ENCODE measurements at regions not wholly inside any gene's neighbourhood (a gene's known extent, or its start where the extent isn't known, plus 50 kb on each side); places are given as distances from the start of the nearest gene placed in this dataset.

- no peak overlapping the region for H2AFZ ChIP-seq (ENCODE audit: low read depth)
- H3K36me3 ChIP-seq (ENCODE audit: insufficient read depth) = no peaks in the 10 kb centered on the region
- H3K9ac ChIP-seq = no peak overlapping the region
- no peak overlapping the region for H3K4me3 ChIP-seq (IDR thresholded peaks at IDR 0.05; ENCODE audit: insufficient read depth, low read depth, low read length)
- no peaks in the 10 kb centered on the region for H4K20me1 ChIP-seq (ENCODE audit: insufficient read depth)
- H3K4me2 ChIP-seq = no peak overlapping the region
- TF ChIP-seq CTCF (conservative IDR thresholded peaks at IDR 0.05; ENCODE audit: low read depth, low read length) = no peak
- H3K79me2 ChIP-seq (ENCODE audit: insufficient read depth, low read depth) = no peaks in the 10 kb centered on the region
- no peaks in the 10 kb centered on the region for H3K4me1 ChIP-seq (ENCODE audit: low read depth, poor library complexity, severe bottlenecking)
- H3K27ac ChIP-seq = no peak overlapping the region
- H3K27me3 ChIP-seq (ENCODE audit: insufficient read depth, low read depth) = no peaks in the 10 kb centered on the region
Measured at GRCh38 chr6:126444659-126445273, 104.9 kb downstream of the CENPW start.

- Histone ChIP-seq H3K4me2 (no peak overlapping the region), H3K36me3 (ENCODE audit: insufficient read depth) (no peaks in the 10 kb centered on the region), H3K4me3 (IDR thresholded peaks at IDR 0.05; ENCODE audit: insufficient read depth, low read depth, low read length) (no peak overlapping the region), H3K27me3 (ENCODE audit: insufficient read depth, low read depth) (no peaks in the 10 kb centered on the region), H2AFZ (ENCODE audit: low read depth) (no peak overlapping the region), H4K20me1 (ENCODE audit: insufficient read depth) (no peaks in the 10 kb centered on the region), H3K27ac (no peak overlapping the region), H3K9ac (no peak overlapping the region), H3K4me1 (ENCODE audit: low read depth, poor library complexity, severe bottlenecking) (no peaks in the 10 kb centered on the region), H3K79me2 (ENCODE audit: insufficient read depth, low read depth) (no peaks in the 10 kb centered on the region)
- TF ChIP-seq CTCF (conservative IDR thresholded peaks at IDR 0.05; ENCODE audit: low read depth, low read length) = no peak
Measured at GRCh38 chr6:126446248-126446647, 106.3 kb downstream of the CENPW start.

GRCh38 chr6:126447367-126447766, 107.5 kb downstream of the CENPW start:
- H2AFZ ChIP-seq (ENCODE audit: low read depth) = no peak overlapping the region
- no peaks in the 10 kb centered on the region for H4K20me1 ChIP-seq (ENCODE audit: insufficient read depth)
- no peak overlapping the region for H3K4me3 ChIP-seq (IDR thresholded peaks at IDR 0.05; ENCODE audit: insufficient read depth, low read depth, low read length)
- no peak overlapping the region for H3K9ac ChIP-seq
- no peaks in the 10 kb centered on the region for H3K79me2 ChIP-seq (ENCODE audit: insufficient read depth, low read depth)
- no peak overlapping the region for H3K27ac ChIP-seq
- no peaks in the 10 kb centered on the region for H3K27me3 ChIP-seq (ENCODE audit: insufficient read depth, low read depth)
- no peaks in the 10 kb centered on the region for H3K36me3 ChIP-seq (ENCODE audit: insufficient read depth)
- H3K4me1 ChIP-seq (ENCODE audit: low read depth, poor library complexity, severe bottlenecking) = no peaks in the 10 kb centered on the region
- no peak for TF ChIP-seq CTCF (conservative IDR thresholded peaks at IDR 0.05; ENCODE audit: low read depth, low read length)
- no peak overlapping the region for H3K4me2 ChIP-seq

- no peak overlapping the region for H3K27ac ChIP-seq
- H2AFZ ChIP-seq (ENCODE audit: low read depth) = no peak overlapping the region
- H3K4me3 ChIP-seq (IDR thresholded peaks at IDR 0.05; ENCODE audit: insufficient read depth, low read depth, low read length) = no peak overlapping the region
- H4K20me1 ChIP-seq (ENCODE audit: insufficient read depth) = no peaks in the 10 kb centered on the region
- no peaks in the 10 kb centered on the region for H3K79me2 ChIP-seq (ENCODE audit: insufficient read depth, low read depth)
- no peaks in the 10 kb centered on the region for H3K27me3 ChIP-seq (ENCODE audit: insufficient read depth, low read depth)
- no peaks in the 10 kb centered on the region for H3K36me3 ChIP-seq (ENCODE audit: insufficient read depth)
- TF ChIP-seq CTCF (conservative IDR thresholded peaks at IDR 0.05; ENCODE audit: low read depth, low read length) = no peak
- H3K4me2 ChIP-seq = no peak overlapping the region
- H3K9ac ChIP-seq = no peak overlapping the region
- H3K4me1 ChIP-seq (ENCODE audit: low read depth, poor library complexity, severe bottlenecking) = no peaks in the 10 kb centered on the region
Measured at GRCh38 chr6:126461045-126461444, 121.1 kb downstream of the CENPW start.
